GM21786 (cell line): ENCODE measurements at regions not wholly inside any gene's neighbourhood (a gene's known extent, or its start where the extent isn't known, plus 50 kb on each side); places are given as distances from the start of the nearest gene placed in this dataset.
"Not testable (repeated sequence)": the region's sequence is repeated elsewhere in the genome, so short reads cannot be mapped to it uniquely, and the experiment has no call there.

ENCODE experiments used
- ATAC-seq: cut with Tn5 transposase; IDR thresholded peaks from one replicate; pipeline ENCODE4 v1.9.1; 2021; ENCODE audit not compliant: unreplicated experiment

DNA sequence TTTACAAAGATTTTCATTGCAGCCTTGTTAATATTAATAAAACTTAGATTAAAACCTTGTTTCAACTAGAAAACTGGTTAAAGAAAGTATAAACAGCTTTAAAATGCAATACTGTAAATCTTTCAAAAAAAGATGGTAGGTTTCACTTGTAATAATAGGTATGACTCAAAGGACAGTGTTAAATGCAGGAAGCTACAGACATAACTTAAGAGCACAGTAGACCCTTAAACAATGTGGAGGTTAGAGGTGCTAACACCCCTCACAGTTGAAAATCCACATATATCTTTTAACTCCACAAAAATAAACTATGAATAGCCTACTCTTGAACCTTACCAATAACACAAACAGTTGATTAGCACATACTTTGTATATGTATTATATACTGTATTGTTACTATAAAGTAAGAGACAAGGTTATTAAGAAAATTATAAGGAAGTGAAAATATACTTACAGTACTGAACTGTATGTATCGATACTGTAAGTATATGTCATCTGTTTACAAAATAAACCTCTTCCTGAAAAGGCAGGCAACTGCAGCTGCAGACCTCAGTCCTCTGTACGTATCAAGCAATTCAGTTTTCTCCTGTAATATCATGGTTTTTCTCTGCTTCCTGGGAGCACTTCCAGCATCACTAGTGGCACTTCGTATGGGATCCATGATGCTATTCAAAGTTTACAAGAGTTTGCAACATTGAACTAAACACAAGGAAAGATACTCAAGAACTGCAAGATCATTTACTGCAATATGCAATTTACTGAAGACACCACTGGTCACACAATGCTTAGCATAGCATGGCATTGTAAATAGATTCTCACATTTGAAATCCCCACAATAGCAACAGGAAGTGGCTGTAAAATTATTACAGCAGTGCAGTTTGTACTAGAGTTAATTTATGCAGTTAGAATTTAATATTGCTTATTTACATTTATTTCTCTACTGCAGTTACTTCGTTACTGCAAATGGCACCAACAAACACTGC lies 610.5 kb upstream of the LRRTM4 start:
- ATAC-seq = no peak

DNA sequence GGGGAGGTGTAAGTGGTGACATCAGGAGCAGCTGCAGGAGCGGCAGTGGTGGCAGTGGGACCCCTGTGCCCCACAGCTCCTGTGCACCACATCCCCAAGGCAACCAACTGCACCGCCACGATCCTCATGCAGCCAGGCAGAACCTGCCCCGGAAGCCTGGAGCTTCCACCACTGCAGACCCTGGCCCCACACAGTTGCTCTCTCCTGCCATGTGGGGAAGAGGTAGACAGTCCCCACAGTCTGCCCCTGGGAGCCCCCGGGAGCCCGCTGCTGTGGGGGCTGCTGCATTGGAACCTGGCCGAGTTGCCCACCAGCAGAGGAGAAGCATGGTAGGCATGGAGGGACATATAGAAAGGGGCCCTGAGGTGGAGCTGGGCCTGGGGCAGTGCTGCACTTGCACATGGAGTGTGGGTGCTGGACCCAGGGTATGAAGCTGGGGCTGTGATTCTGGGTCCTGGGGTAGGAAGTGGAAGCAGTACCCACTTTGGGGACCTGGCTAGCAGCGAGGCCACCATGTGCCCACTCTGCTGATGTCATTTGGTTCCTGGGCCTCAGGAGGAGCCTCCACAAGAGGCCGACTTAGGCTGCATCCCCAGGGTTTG lies 623.3 kb upstream of the LRRTM4 start:
- no peak for ATAC-seq

DNA sequence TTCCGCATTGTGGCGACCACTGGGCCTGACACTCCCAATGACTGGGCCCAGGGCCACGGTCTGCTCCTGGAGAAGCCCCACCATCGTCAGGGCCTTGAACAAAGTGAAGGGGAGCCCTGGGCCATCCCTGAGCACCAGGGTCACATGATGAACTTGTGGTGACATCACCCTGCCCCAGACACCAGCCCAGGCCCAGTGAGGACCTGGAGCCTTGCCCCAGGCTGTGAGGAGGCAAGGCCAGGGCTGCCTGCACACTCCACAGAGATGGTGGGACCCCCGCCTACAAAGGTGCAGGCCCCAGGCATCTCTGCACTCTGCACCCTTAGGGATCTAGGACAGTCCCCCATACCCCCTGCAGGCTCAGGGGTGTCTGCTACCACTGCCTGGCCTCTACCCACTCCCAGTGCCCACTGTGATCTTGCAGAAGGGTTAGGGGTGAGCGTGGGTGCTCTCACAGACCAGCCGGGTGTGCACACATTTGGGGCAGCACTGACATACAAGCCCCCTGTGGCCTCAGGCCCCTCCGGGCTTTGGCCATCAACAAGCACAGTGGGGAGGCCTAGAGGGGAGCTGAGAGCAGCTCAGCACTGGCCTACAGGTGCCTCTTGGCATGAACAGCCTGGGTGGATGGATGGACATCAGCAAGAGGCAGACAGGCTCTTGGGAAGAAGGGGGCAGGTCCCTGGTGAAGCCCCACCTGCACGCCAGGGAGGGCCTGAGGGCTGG lies 624.0 kb upstream of the LRRTM4 start:
- no peak for ATAC-seq

DNA sequence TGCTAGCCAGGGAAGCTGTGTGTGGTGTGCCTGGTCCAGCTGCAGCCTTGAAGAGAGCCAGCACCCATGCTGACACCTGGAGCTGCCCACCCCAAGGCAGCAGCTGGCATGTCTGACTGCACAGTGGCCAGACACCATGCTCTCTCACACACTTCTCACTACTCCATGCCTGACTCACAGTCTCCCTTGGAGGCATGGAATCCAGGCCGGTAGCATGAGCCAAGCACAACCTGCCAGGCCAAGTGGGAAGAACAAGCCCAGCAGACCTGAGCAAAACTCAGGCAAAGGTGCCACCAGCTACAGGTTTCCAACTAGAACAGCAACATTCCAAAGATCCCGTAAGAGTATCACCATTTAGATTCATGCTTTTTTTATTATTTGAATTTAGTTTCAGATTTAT lies 625.3 kb upstream of the LRRTM4 start:
- ATAC-seq = no peak

DNA sequence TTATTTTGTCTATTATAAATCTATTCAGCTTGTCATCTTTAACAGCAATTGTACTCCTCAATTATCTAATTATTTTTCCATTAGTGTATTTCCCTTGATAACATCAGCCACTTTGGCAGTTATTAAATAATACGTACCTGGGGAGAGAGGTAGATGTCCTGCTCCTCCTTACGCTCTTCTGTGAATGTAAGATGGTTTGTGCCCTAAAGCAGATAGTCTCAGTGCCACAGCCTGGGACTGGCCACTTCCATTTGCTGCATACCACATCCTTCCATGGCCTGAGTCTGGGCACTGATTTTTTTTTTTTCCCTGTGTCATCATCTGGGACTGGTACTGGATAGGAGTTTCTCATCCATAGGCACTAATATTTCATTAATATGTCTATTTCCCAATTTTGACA lies 632.4 kb upstream of the LRRTM4 start:
- no peak for ATAC-seq

DNA sequence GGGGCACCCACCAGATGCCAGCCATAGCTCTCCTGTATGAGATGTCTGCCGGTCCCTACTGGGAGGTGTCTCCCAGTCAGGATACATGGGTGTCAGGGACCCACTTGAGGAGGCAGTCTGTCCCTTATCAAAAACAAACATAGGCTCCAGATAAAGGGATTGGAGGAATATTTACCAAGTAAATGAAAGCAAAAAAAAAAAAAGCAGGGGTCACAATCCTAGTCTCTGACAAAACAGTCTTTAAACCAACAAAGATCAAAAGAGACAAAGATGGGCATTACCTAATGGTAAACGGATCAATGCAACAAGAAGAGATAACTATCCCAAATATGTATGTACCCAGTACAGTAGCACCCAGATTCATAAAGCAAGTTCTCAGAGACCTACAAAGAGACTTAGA lies 640.0 kb upstream of the LRRTM4 start:
- ATAC-seq = no peak

DNA sequence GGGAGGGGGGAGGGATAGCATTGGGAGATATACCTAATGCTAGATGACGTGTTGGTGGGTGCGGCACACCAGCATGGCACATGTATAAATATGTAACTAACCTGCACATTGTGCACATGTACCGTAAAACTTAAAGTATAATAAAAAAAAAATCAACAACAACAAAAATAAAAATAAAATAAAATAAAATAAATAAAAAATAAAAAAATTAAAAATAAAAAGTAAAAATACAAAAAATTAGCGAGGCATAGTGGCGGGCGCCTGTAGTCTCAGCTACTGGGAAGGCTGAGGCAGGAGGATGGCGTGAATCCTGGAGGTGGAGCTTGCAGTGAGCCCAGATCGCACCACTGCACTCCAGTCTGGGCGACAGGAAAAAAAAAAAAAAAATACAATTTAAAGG lies 650.0 kb upstream of the LRRTM4 start:
- not testable (repeated sequence) for ATAC-seq

DNA sequence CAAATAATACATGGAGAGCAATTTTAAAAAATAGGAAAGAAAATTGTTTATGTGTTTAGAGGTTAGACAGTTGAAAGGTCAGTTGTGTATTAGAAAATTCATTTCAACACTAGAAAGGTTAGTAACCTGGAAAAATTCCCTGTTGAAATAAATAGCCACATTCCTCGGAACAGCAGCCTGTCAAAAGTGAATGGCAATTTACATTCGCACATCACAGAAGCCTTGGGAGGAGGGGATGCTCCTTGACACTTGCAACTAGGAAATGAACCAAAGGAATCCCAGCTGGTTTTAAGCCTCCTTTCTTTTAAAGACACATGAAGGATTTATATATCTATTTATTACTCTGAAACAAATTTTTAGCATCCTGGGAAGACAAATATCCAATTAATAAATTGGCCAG lies 653.5 kb upstream of the LRRTM4 start:
- ATAC-seq = no peak

DNA sequence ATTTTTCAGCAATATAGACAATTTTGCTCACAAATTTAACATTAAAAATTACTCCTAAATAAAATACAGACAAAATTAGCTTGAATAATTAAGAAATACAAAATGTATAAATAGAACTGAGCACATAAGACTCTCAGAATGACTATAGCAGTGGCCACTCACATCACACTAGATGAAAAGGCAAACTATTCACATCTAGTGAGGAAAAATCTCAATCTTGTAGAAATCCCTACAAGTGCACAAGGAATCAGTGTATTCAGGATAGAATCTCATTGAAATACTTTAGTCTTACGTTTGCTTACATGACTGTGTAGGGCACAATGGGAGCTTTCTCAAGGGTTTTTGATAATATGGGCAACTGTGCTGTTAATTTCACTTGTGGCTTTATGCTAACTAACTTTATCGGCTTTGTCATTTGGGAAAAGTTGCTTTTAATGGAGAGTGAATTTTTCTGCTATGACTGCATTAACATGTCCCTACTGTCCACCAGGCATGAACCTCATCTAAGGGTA lies 678.9 kb upstream of the LRRTM4 start:
- no peak for ATAC-seq

DNA sequence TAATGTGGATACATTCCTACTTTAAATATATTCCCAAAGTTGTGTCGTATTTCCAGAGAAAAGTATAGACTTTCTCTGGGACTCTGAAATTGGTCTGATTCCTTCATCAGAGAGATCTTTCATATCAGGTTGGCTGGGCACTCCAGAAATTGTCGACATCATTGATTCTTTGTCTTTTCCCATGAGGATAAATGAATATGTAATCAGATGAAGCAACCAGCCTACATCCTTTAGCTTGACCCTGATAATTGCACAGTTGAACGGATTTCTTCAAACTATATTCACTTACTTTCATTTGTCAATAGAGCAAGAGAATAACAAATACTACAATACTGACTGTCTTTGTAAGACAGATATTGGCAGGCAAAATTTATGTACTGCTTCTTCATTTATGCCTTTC lies 680.2 kb upstream of the LRRTM4 start:
- no peak for ATAC-seq

DNA sequence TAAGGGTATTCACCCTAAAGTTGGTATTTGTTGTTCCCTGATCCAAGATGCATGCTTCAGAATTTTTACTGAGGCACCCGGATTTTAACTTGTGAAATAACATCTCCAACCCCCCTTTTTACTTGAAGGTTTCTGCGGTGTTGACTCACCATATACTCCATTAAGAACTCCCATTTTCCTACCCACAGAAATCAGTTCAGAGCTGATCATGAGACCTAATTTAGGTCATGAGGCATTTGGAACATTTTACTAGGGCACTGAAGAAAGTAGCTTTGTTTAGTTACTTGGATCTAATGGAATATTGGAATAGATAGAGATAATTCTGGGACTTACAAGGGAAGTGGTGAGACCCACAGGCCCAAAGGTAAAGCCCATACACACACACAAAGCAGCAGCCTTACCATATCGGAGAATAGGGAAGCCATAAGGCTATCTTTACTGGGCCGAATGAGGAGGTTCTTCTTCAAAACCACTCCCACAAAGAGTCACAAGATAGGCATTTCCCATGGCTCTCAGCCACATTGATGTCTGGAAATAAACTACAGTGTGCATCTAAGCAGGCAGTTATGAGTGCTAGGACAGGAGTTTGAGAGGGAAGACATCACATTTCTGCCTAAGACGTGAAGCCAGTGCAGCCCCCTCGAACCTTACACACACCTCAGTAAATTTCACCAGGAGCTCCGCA lies 681.0 kb upstream of the LRRTM4 start:
- ATAC-seq = no peak

DNA sequence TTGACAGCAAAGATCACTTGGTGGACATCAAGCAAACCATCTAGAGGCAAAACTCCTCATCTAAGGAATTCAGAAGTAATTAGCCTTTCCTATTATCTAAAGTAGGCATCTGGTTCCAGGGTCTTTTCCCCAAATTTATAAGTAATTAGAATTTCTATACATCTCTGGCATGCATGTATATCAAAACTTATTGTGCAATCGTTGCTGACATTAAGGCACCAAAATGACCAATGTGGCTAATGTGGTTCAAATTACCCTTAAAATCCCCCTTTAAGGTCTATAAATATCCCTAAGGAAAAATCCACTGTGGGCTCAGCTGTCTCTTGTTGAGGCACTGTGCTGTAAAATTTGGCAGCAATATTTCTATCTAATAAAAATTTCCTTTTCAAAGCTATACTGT lies 695.9 kb upstream of the LRRTM4 start:
- no peak for ATAC-seq

DNA sequence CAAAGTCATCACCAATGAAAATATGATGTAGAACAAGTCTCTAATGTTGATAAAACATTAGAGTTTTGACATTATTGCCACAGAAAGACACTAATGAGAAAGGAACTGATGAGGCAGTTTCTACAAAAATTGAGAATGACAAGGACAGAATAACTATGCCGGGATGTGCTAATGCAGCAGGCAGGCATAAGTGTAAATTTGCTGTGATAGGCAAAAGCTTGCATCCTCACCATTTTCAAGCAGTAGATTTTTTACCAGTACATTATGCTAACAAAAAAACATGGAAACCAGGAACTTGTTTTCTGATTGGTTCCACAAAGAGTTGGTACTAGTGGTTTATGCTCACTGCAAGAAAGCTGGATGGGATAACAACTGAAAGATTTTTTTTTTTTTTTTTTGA lies 715.5 kb upstream of the LRRTM4 start:
- ATAC-seq = no peak

DNA sequence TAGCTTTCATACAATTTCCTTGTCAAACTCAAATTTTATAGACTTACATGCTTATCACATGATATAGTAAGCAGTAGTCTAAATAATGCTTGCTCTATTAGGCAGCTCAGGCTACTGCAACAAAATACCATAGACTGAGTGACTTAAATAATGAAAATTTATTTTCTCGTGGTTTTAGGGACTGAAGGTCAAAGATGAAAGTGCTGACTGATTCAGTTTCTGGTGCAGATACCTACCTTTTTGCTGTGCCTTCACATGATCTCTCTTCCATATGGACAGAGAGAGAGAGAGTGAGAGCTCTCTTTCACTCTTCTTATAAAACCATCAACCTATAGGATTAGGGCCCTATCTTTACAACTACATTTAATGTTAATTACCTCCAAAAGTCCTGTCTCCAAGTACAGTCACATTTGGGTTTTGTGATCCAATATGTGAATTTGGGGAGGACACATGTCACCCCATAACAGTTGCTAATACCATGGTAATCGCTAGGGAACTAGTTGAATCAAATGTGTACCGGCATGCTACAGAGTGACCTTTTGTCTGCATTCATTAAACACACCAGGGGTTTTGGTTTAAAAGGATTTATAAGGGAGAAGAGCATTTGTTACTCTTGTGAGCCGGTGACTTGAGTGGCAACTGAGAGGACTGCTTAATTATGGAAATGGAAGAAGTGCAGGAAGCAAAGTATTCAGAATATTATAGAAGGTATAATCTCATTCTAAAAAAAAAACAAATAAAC lies 723.4 kb upstream of the LRRTM4 start:
- ATAC-seq = no peak

DNA sequence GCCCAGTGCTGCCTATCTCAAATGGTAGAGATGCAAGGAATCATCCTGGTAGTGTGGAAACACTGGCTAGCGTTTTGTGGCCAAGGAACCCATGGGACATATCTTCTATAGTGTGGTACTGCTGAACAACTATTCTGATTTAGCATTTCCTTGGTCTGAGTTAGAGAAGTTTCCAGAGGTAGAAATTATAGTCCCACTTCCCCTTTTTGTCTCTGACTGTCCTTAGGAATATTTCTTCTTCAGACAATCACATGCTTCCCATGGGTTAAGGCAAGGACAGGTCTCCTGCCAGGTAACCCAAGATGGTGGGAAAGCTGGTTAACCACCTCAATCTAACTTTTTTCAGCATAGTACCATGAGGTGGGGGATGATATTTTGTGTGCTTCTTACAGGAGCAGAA lies 729.5 kb upstream of the LRRTM4 start:
- ATAC-seq = no peak

DNA sequence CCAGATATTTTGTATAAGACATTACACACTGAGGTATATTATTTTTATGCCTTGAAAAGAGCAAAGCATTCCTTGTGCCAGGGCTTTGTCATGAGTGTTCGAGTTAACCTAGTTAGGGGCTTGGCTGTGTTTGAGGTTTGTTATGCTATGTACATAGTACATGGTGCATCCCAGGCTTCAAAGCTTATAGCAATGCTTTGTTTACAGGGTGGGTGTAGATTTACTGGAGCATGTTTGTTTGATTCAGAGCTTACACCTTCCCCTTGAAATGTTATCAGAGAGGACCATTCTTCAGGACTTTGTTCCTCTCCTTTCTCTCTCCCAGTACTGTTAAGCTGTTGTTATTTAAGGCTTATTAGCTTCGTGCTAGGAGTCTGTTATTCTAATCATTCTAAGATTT lies 738.7 kb upstream of the LRRTM4 start:
- no peak for ATAC-seq

DNA sequence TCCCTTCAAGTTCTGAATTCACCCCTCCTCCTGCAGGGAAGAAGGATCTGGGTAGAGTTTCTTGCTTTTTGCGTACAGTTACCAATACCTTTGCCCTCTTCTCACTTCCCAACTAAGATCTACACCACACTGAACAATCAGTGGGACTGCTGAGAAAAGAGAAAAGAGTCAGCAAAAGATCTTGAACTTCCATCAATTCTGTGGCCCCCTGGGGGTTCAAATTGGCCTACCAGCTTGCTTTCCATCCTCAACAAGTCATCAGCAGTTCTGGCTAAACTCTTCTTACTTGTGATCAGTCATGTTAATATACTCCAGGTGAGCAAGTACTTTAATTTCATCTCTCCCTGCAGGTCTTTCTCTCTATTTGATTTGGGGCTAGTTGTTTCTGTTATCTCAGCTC lies 739.3 kb upstream of the LRRTM4 start:
- no peak for ATAC-seq

DNA sequence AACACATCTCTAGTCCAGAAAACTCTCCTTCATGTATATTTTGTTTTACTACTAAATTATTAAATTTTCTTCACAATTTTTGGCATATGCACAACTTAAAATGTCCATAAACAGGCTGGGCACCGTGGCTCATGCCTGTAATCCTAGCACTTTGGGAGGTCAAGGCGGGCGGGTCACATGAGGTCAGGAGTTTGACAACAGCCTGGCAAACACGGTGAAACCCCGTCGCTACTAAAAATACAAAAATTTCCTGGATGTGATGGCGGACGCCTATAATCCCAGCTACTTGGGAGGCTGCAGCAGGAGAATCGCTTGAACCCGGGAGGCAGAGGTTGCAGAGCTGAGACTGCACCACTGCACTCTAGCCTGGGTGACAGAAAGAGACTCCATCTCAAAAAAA lies 739.9 kb upstream of the LRRTM4 start:
- not testable (repeated sequence) for ATAC-seq

DNA sequence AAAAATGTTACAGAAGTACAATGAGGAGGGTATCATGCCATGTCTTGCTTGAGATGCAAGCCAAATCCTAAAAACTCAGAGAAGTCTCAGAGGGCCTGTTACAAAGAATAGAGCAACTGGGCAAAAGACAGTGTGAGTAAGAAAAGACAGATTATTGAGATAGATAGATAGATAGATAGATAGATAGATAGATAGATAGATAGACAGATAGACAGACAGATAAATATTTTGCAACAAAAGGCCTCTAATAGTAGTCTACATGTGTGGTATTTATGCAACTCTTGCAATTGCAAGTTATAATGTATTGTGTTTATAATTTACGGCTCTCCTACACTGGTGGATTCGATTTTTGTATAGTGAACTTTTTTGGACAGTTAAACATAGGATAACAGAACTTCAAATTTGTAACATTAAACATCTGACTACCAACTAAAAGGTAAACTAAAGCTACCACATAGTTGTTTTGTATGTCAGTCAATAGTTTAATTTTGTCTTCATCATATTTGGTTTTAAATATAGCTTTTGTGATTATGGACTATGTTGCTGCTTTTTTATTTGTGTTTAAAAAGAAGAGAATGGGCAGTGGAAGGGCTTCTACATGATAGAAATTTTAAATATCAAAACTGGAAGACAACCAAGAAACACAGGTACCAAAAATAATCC lies 740.7 kb upstream of the LRRTM4 start:
- no peak for ATAC-seq

DNA sequence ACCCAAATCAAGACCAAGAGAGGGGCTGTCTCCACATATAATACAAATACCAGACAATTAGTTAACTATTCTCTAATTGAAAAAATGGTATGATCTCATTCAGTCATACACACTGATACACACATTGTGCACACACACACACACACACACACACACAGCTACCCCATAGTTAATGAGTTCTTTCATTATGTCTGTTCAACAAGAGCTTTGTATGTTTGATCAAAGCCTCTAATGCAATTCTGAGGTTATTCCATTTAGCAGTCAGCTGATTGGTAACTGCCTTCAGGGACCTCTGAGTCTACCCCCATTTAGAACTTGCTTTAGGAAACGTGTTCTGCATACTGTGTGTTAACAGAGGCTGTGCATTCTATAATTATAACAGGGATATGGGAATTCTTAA lies 741.4 kb upstream of the LRRTM4 start:
- no peak for ATAC-seq
